ENCODE measurements at regions not wholly inside any gene's neighbourhood (a gene's known extent, or its start where the extent isn't known, plus 50 kb on each side); places are given as distances from the start of the nearest gene placed in this dataset.

- no peak for DNase-seq (ENCODE audit: low read depth, low spot score)
Measured at GRCh38 chr3:34292605-34293300, 494.3 kb downstream of the PDCD6IP start.

- no peak for DNase-seq (ENCODE audit: low read depth, low spot score)
Measured at GRCh38 chr3:34294240-34294639, 495.8 kb downstream of the PDCD6IP start.

DNA sequence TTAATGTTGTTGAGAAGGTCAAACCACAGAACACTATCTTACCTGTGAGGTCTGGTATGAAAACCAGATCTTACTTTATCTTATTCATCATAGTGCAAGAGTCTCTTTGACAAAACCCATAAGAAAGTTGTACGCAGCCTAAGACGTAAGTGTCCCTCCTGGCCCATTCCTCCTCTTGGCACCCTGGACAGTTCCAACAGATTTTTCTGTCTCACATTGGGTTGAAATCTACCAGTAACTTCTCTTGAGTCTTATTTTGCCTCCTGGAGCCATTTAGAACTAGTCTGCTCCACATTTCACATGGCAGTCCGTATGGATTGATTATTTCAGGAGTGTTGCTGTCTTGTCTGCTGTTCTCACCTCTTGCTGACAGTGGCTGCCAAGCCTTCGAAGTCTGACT is 498.4 kb downstream of the PDCD6IP start:
- DNase-seq (ENCODE audit: low read depth, low spot score) = no peak

DNA sequence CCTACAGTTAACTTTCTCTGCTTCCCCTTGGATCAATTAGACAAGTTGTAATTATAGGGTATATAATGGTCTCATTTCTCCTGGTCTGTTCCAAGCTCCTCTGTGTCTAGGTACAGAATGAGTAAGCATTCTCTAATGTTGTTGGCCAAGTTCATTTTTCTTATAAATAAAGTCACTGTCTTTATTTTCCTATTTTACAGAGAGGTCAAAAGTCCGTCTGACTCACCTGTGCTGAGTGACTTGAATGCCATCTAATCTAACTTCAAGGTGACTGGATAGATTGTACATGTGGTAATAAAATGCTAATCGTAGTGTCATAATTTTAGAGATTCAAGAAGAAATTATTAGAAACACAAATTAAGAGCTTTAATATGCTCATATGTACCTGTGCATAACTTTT is 500.2 kb downstream of the PDCD6IP start:
- DNase-seq (ENCODE audit: low read depth, low spot score) = no peak

DNA sequence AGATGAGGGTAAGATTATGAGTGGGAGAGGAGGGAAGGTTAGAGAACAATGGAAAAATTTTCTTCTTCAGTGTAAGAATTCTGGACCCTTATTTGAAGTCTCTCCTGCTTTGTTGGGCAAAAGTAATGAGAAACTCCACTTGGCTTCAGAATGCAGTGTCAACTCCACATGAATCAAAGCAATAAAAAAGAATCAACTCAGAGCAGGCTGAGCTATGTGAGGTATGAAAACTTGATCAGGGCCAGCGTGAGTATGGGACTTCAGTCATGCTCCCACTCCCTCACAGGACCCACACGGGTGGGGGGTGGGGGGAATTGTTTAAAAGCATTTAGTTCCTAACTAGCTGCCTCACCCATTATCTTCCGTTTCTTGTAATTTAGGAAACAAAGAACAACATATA is 502.2 kb downstream of the PDCD6IP start:
- DNase-seq (ENCODE audit: low read depth, low spot score) = no peak

DNA sequence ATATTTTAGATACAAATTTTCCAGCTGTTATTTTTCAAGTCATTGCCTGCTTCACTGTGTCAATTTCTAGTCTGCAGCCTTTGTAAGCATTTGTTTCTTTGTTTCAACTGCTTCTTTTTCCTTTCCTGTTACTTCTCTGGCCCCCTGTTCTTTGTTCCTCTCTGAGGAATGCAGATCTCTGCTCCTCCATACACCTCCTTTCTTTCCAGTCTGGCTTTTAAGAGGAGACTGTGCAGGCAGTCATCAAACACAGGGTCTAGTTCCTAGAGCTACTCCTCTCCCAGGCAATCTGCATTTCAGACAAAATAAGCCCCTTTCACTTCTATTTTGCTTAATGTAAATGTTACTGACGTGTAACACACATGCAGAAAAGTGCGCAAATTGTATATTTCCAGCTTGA is 502.9 kb downstream of the PDCD6IP start:
- DNase-seq (ENCODE audit: low read depth, low spot score) = no peak

- no peak for DNase-seq (ENCODE audit: low read depth, low spot score)
Measured at GRCh38 chr3:34305266-34305665, 506.8 kb downstream of the PDCD6IP start.

GRCh38 chr3:34312684-34313083 is 514.3 kb downstream of the PDCD6IP start:
- no peak for DNase-seq (ENCODE audit: low read depth, low spot score)

DNA sequence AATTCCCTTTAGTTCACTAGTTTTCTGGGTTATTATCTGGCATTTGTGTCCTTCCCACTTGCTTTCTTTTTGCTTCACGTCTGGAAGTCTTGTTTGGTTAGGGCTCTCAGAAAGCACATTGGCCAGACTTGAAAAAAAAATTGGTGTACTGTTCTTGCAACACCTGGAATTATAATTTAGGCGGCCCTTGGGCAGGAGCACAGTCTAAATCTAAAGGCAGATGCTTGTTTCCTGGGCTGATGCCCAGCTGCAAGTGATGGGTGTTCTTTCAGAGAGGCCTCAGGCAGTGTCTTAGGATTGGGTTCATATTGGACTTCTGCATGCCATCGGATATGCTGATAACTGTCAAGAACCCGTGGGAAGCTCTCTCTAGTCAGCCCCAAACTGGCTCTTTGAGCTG is 521.5 kb downstream of the PDCD6IP start:
- no peak for DNase-seq (ENCODE audit: low read depth, low spot score)

- no peak for DNase-seq (ENCODE audit: low read depth, low spot score)
Measured at GRCh38 chr3:34323517-34323916, 525.1 kb downstream of the PDCD6IP start.

DNA sequence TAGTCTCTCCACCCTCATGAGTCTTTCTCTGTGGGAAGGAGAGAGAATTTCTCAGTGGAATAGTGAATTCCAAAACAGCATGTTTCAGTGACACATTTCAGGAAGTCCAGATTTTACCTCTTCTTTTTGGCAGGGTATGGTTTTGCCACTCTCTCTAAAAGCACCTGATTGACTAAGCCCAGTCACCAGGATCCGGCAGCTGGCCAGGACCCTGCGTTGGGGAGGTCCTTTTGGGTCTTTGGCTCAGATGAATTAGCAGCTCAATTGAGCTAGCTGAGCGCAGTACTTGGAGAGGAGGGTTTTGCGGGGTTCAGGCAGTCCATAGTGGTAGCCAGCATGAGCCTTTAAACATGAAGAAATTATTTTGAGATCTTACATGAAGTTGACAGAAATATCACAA is 548.2 kb downstream of the PDCD6IP start:
- DNase-seq (ENCODE audit: low read depth, low spot score) = no peak

DNA sequence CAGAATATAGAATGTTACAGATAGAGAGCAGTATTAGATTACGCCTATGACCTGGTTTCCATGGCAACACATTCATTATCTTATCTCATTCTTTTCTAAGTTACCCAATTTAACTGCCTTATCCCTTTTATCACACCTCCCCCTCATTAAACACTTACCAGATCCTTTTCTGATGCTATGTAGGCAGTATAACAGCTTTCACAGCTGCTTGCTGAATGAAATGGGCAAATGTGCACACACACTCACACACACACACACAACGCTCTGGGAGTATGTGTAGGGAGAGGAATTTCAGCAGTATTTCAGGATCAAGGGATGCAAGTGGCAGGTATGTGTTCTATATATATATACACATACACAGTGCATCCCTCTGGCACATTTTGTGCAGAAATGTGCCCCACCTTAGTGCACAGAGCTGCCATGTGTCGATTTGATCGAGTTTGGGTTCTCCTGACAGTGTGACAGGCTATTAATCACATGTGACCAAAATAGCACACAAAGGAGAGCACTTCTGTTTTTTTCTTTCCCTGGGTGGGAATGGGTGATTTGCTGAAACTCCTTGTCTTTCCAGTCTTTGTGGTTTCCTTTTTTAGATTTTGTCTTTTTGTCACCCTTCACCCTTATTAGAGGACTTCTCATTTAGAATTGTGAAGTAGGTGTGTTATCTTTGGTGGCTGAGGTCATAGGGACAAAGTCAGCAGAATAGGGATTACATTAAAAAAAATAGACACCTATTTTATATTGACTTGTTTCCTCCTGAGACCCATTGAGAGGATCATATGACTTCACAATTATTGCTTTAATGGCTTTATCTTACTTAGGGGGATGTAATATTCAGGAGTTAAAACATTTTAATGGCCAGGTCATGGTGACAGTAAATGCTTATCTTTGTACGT is 553.7 kb downstream of the PDCD6IP start:
- DNase-seq (ENCODE audit: low read depth, low spot score) = no peak

DNA sequence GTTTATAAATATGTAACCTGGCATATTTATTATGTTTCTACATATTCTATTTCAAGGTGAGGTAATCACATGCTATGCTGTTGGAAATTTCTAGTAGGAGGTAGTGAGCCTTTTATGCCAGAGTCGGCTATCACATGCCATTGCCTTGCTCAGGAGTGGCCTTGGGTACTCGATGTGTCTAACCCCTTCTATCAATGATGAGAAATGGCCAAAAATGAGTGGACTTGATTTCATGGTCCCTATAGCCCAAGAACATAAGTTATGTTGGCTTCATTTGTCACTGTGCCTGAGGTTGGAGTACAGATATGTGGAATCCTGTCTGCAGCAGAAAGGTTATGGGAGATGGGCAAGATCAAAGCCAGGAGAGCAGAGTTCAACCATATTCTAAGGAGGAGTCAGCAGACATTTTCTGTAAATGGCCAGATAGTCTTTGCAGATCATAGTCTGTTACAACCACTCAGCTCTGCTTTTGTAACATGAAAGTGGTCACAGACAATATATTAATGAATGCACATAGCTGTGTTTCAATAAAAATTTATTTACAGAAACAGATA is 554.4 kb downstream of the PDCD6IP start:
- DNase-seq (ENCODE audit: low read depth, low spot score) = no peak

DNA sequence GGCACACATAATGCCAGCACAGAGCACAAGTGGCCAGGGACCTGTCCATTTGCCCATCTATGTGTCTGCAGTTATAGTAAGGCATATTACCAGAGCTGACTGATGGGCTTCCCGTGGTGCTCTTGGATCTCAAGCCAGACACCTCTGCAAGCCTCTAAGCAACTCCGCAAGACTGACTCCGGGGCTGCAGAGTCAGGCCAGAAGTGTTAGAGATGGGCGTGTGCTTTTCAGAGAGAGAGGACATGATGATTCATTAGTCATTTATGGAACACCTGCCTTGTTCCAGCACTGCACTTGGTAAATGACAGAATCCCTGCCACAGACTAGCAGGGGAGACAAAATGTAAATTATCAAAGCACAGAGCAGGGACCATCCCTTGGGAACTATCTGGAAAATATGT is 559.0 kb downstream of the PDCD6IP start:
- no peak for DNase-seq (ENCODE audit: low read depth, low spot score)

GRCh38 chr3:34359064-34359463 is 560.6 kb downstream of the PDCD6IP start:
- no peak for DNase-seq (ENCODE audit: low read depth, low spot score)

DNA sequence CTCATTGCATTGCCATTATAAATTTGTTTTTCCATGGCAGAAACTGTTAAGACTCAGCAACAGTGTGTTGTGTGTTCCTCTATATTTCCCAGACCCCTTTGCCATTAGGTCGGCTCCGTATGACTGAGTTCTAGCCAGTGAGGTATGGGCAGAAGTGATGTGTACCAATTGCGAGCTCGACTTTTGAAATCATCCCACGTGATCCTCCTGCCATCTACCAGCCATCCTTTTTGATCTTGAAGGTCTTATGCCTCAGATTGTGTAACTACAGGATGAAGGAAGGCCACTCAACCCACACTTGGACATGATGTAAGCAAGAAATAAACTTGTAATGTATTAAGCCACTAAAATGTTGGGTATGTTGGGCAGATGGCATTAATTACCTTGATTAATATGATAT is 562.3 kb downstream of the PDCD6IP start:
- no peak for DNase-seq (ENCODE audit: low read depth, low spot score)

DNA sequence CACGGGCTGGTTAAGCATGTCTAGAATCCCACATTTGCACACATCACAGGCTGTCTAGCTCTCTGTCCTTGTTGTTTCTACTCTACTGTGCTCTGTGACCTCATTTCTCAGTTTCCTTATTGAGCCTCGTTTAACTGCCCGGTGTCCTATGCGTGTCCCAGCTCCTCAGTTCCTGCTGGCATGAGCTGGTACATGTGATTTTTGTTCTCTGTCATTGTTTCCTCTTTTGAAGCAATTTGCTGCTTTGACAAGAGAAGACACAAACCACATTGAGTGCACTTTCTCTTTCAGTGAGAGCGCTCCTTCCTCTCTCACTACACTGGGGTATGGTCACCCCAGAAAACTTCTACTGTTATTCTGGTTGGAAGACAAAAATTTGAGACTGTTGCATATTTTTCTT is 563.5 kb downstream of the PDCD6IP start:
- DNase-seq (ENCODE audit: low read depth, low spot score) = no peak

DNA sequence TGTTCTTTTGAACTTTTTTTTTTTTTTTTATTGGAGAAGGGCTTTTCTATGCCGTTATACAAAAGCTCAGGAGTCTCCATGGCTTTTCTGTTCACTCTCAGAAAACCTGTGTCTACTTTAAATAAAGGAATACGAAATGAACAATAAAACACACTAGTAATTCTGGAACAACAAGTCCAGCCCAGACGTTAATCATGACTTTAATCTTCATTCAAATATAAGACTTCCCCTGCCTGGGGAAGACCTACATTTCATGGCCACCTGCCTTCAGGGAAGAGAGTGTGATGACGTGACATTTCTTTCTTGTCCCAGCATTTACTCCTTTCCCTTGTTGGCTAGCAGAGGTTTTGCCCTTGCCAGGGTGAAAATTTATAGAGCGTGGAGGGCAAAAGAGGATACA is 564.5 kb downstream of the PDCD6IP start:
- no peak for DNase-seq (ENCODE audit: low read depth, low spot score)

GRCh38 chr3:34363881-34364280 is 565.5 kb downstream of the PDCD6IP start:
- no peak for DNase-seq (ENCODE audit: low read depth, low spot score)

DNA sequence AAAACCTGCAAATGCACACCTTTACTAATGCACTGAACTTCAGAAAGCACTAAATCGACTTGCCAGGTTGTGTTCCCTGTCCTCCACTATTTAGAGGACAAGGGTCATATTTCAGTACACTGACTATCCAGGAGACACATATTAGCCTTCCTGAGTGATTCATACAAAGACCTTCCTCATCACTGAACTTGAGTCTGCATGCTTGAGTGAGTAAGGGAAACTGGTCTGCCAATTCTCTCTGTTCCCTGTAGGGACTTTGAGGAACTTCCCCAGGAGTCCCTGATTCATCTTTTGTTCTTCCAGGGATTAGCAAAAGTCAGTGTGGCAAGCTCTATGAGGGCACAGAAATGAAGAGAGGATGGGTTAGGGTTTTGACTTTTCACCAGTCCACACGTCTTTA is 565.9 kb downstream of the PDCD6IP start:
- DNase-seq (ENCODE audit: low read depth, low spot score) = no peak

DNA sequence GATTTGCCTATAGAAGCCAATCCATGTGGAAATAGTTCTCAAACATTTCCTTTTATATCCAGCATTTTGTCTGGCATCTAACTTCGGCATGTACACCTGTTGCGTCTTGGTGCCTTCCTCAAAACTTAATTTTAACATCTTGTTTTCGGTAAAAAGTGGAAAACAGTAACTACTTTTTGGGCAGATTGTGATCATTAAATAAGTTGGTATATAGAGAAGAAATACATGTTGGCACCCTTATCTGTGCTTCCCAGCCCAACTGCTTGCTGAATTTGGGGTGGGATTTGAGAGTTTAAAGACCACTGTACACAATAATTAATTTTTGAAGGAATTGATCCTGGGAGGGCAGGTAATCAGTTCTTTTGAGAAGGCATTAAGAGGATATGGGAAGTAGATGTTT is 566.8 kb downstream of the PDCD6IP start:
- DNase-seq (ENCODE audit: low read depth, low spot score) = no peak

DNA sequence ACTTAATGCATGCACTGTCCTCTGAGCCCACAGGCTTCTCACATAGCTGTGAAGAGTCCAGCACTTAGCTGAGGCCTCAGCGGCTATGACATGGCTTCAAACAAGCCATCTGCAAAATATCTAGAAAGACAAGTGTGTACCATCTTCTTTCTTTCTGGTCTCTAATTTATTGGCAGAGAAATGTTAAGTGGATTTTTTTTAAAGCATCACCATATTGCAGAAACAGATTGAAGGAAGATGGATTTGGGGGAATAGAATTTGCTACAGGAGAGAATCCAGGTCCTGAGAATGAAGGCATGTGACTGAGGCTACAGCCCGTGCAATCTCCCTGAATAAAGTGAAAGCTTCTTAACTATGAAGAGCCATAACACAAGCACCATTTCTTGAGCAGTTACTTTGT is 567.3 kb downstream of the PDCD6IP start:
- no peak for DNase-seq (ENCODE audit: low read depth, low spot score)

DNA sequence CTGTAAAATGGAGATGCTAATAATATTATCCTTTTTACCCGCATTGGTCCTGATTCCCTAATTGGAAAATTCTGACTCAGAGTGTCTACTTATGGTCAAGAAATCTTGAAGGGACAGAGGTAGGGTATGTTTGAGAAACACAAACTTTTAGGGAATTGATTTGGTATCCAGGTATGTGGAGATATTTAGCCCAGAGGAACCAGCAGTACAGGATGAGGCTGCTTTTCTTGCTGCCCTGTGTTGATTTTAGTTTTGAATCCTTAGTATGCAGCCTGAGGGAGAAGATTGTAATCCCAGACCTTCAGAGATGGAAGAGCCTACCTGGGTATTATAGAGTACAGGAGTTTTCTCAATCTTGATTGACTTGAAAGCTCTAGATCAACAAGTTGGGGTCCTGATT is 569.1 kb downstream of the PDCD6IP start:
- no peak for DNase-seq (ENCODE audit: low read depth, low spot score)

Measured in smooth muscle cell of the brain vasculature (primary cell).